OCI-M2 (cell line): ENCODE measurements at regions not wholly inside any gene's neighbourhood (a gene's known extent, or its start where the extent isn't known, plus 50 kb on each side); places are given as distances from the start of the nearest gene placed in this dataset.

ENCODE experiments used
- DNase-seq: peaks from one replicate; lab custom pipeline; 2025; ENCODE audit not compliant: unreplicated experiment; lab: John Stamatoyannopoulos, UW

- peak; percentile 11 for DNase-seq
Observed at GRCh38 chr4:74675673-74676279, 118.5 kb downstream of the BTC start.

GRCh38 chr4:74682567-74683359 is 111.6 kb downstream of the BTC start:
- DNase-seq = peak; percentile 35

GRCh38 chr4:74692972-74693371 is 101.4 kb downstream of the BTC start:
- DNase-seq = no peak
